Uterus (tissue), 3 donors: ENCODE measurements at regions not wholly inside any gene's neighbourhood (a gene's known extent, or its start where the extent isn't known, plus 50 kb on each side); places are given as distances from the start of the nearest gene placed in this dataset.

Experiments
- DNase-seq, 2 donors: peaks; one replicate each; pipeline ENCODE4 v3.0.0-alpha.2; 2019 to 2020
- H3K27ac ChIP-seq, 2 donors: fragments of 200-600 bp; sonication (generic); 1 replicate in 1 of 2; 2 replicates in 1 of 2; pipeline ENCODE4 v1.5.1; 2016 to 2018
- H3K27me3 ChIP-seq, 2 donors: fragments of 200-600 bp; sonication (generic); one replicate each; pipeline ENCODE4 v1.5.1; 2018 to 2019; ENCODE audit warnings: control low read depth in 1 of 2
- H3K36me3 ChIP-seq, 2 donors: fragments of 200-600 bp; sonication (generic); one replicate each; pipeline ENCODE4 v1.5.1; 2019; ENCODE audit warnings: control low read depth in 1 of 2
- H3K4me1 ChIP-seq, 2 donors: fragments of 200-600 bp; sonication (generic); one replicate each; pipeline ENCODE4 v1.5.1; 2018 to 2019; ENCODE audit warnings: control low read depth in 1 of 2
- H3K4me3 ChIP-seq, 2 donors: fragments of 200-600 bp; sonication (generic); 1 replicate in 1 of 2; 2 replicates in 1 of 2; pipeline ENCODE4 v1.5.1; 2018 to 2019; ENCODE audit warnings: mild to moderate bottlenecking in 1 of 2
- H3K9me3 ChIP-seq, 2 donors: fragments of 200-600 bp; sonication (generic); one replicate each; pipeline ENCODE4 v1.5.1; 2019; ENCODE audit warnings: control low read depth in 1 of 2
- CTCF ChIP-seq, 4 experiments: fragments of 200-600 bp in 2 of 4; fragments of 450-650 bp in 2 of 4; sonication (generic) in 2 of 4; IDR thresholded peaks; one replicate each; pipeline ENCODE4 v1.5.1; 2016 to 2019; ENCODE audit warnings: antibody characterized with exemption in 4 of 4, mild to moderate bottlenecking in 2 of 4, moderate library complexity in 1 of 4
- POLR2A ChIP-seq, 2 donors: fragments of 450-650 bp; IDR thresholded peaks; one replicate each; pipeline ENCODE4 v1.6.1; 2016; ENCODE audit warnings: antibody characterized with exemption in 2 of 2, mild to moderate bottlenecking in 1 of 2, moderate library complexity in 1 of 2
- intact Hi-C: fragments of 100-400 bp; cut with DNase I; formaldehyde crosslinking; loops from one replicate; pipeline ENCODE4 v1.15.1; 2023; ENCODE audit warnings: low total_unique reads
- donor health status: DM: yes; HTN: yes; CAD: no.

- H3K4me3 ChIP-seq = no peak overlapping the region
- no peaks in the 10 kb centered on the region for H3K36me3 ChIP-seq
- intact Hi-C loops = no loop called here
- H3K27me3 ChIP-seq = no peaks in the 10 kb centered on the region
- no peak for TF ChIP-seq POLR2A (IDR thresholded peaks at IDR 0.05)
- TF ChIP-seq CTCF (IDR thresholded peaks at IDR 0.05) = no peak
- no peak overlapping the region for H3K27ac ChIP-seq
- no peaks in the 10 kb centered on the region for H3K9me3 ChIP-seq
- DNase-seq = no peak
- H3K4me1 ChIP-seq = no peaks in the 10 kb centered on the region
These were observed 406.6 kb upstream of the CAMK1G start for GRCh38 chr1:209176866-209177430.

GRCh38 chr1:209183195-209183594, 400.3 kb upstream of the CAMK1G start:
- H3K4me3 ChIP-seq = no peak overlapping the region
- H3K36me3 ChIP-seq = no peaks in the 10 kb centered on the region
- intact Hi-C loops = no loop called here
- no peaks in the 10 kb centered on the region for H3K27me3 ChIP-seq
- no peak for DNase-seq
- H3K27ac ChIP-seq = no peak overlapping the region
- no peaks in the 10 kb centered on the region for H3K4me1 ChIP-seq
- TF ChIP-seq POLR2A (IDR thresholded peaks at IDR 0.05) (no peak), CTCF (IDR thresholded peaks at IDR 0.05) (no peak)
- no peaks in the 10 kb centered on the region for H3K9me3 ChIP-seq

- H3K36me3 ChIP-seq = no peaks in the 10 kb centered on the region
- intact Hi-C loops = no loop called here
- no peak for DNase-seq
- H3K27me3 ChIP-seq = no peaks in the 10 kb centered on the region
- TF ChIP-seq POLR2A (IDR thresholded peaks at IDR 0.05) = no peak
- no peak for TF ChIP-seq CTCF (IDR thresholded peaks at IDR 0.05)
- no peak overlapping the region for H3K4me3 ChIP-seq
- H3K9me3 ChIP-seq = no peaks in the 10 kb centered on the region
- H3K27ac ChIP-seq = no peak overlapping the region
- no peaks in the 10 kb centered on the region for H3K4me1 ChIP-seq
These were observed 395.9 kb upstream of the CAMK1G start for GRCh38 chr1:209187589-209187988.

- peak; percentile 10 to 28 (median 21) for TF ChIP-seq CTCF (IDR thresholded peaks at IDR 0.05)
- no peak for TF ChIP-seq POLR2A (IDR thresholded peaks at IDR 0.05)
- Histone ChIP-seq H3K27me3 (no peaks in the 10 kb centered on the region), H3K36me3 (no peaks in the 10 kb centered on the region), H3K4me1 (no peaks in the 10 kb centered on the region), H3K9me3 (peaks cover 0 to 4% of the 10 kb centered on the region in 2 donors), H3K27ac (no peak overlapping the region), H3K4me3 (no peak overlapping the region)
- DNase-seq = no peak
- intact Hi-C loops = no loop called here
These were observed 392.8 kb upstream of the CAMK1G start for GRCh38 chr1:209190591-209191261.

- H3K36me3 ChIP-seq = no peaks in the 10 kb centered on the region
- TF ChIP-seq POLR2A (IDR thresholded peaks at IDR 0.05) = no peak
- no peak for DNase-seq
- H3K4me1 ChIP-seq = no peaks in the 10 kb centered on the region
- no peak overlapping the region for H3K27ac ChIP-seq
- H3K27me3 ChIP-seq = no peaks in the 10 kb centered on the region
- H3K9me3 ChIP-seq = peaks cover 0 to 9% of the 10 kb centered on the region in 2 donors
- intact Hi-C loops = no loop called here
- H3K4me3 ChIP-seq = no peak overlapping the region
These were observed 392.3 kb upstream of the CAMK1G start for GRCh38 chr1:209191262-209191634.
